ENCODE measurements at regions not wholly inside any gene's neighbourhood (a gene's known extent, or its start where the extent isn't known, plus 50 kb on each side); places are given as distances from the start of the nearest gene placed in this dataset.
"Not testable (repeated sequence)": the region's sequence is repeated elsewhere in the genome, so short reads cannot be mapped to it uniquely, and the experiment has no call there.

DNA sequence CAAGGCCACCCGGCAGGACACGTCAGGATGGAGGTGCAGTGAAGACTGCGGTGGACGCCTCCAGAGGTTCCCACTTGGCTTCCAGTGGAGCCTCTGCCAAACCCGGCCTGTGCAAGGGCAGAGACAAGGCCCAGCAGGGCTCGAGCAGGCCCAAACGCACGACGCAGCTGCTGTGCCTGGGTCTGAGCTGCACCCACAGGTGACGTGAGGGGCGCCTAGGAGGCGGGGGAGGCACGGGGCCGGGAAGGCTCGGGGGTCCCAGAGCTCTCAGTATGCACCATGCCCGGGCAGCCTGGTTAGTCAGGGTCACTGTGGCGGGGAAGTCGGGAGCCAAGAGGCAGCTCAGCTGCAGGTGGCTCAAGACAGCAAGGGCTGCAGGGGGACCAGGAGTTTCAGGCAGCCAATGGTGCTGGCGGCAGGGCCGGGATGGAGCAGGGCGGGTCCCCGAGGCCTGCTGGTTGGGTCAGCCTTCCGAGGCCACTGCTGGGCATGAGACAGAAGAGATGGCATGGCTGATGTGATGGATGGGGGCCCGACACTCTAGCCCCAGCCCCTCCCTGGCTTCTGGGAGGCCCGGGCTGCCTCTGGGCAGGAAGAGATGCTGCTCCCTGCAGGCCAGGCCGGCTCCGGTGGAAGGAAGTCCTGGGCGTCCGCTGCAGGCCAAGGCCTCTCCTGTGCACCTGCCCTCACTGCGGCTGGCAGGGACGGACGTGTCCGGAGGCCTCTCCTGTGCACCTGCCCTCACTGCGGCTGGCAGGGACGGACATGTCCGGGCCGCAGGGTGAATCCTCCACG lies 72.2 kb upstream of the CFAP46 start:
- Mint-ChIP-seq H3K4me1 (ENCODE audit: unreplicated experiment) (peaks cover 10% of the 10 kb centered on the region), H3K4me3 (ENCODE audit: unreplicated experiment) (no peak overlapping the region), H3K36me3 (ENCODE audit: low read depth, unreplicated experiment) (no peaks in the 10 kb centered on the region), H3K27ac (ENCODE audit: unreplicated experiment) (no peak overlapping the region), H3K27me3 (ENCODE audit: unreplicated experiment) (peaks cover 6% of the 10 kb centered on the region), H3K9me3 (ENCODE audit: unreplicated experiment) (no peaks in the 10 kb centered on the region)
- TF ChIP-seq CTCF (IDR thresholded peaks at IDR 0.05; ENCODE audit: unreplicated experiment): no peak
- no peak for DNase-seq (ENCODE audit: low spot score)

GRCh38 chr10:133013463-133013862 lies 71.1 kb upstream of the CFAP46 start:
- H3K4me3 Mint-ChIP-seq (ENCODE audit: unreplicated experiment): no peak overlapping the region
- no peak for DNase-seq (ENCODE audit: low spot score)
- peaks cover 3% of the 10 kb centered on the region for H3K27me3 Mint-ChIP-seq (ENCODE audit: unreplicated experiment)
- H3K27ac Mint-ChIP-seq (ENCODE audit: unreplicated experiment): no peak overlapping the region
- H3K36me3 Mint-ChIP-seq (ENCODE audit: low read depth, unreplicated experiment): no peaks in the 10 kb centered on the region
- peaks cover 10% of the 10 kb centered on the region for H3K4me1 Mint-ChIP-seq (ENCODE audit: unreplicated experiment)
- no peak for TF ChIP-seq CTCF (IDR thresholded peaks at IDR 0.05; ENCODE audit: unreplicated experiment)
- H3K9me3 Mint-ChIP-seq (ENCODE audit: unreplicated experiment): no peaks in the 10 kb centered on the region

DNA sequence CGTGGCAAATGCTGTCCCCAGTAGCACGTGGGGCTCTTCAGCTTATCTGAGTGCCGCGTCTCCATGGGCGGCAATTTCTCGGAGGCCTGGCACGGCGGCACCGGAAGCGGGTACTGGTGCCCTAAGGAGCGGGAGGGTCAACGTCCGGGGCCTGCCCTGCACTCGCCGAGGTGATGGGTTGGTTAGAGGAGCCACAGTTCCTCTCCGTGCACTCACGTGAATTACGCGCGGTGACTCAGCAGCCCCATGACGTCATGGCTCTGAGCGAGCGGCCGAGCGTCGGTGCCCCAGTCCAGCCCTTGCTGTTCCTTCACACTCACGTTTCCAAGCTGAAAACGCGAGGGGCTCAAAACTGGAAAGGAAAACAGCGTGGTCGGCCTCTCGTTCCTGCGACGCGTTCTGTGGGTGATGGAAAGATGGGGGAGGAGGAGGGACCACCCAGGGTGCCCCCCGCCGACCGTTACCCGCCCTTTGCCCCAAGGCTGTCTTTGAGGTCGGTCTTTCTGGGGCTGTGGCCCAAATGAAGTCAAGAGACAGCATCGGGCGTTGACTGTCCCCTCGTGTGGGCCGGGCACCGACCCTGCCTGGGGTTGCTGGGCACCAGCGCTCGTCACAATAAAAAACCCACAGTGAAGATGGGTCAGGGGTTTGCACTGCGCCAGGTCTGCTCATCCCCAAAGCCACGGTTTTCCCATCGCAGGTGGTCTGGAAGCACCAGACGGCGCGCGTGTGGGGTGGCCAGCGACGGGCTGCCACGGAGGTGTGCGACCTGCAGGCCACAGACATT lies 70.4 kb upstream of the CFAP46 start:
- peaks cover 10% of the 10 kb centered on the region for H3K4me1 Mint-ChIP-seq (ENCODE audit: unreplicated experiment)
- H3K27ac Mint-ChIP-seq (ENCODE audit: unreplicated experiment): no peak overlapping the region
- no peaks in the 10 kb centered on the region for H3K9me3 Mint-ChIP-seq (ENCODE audit: unreplicated experiment)

DNA sequence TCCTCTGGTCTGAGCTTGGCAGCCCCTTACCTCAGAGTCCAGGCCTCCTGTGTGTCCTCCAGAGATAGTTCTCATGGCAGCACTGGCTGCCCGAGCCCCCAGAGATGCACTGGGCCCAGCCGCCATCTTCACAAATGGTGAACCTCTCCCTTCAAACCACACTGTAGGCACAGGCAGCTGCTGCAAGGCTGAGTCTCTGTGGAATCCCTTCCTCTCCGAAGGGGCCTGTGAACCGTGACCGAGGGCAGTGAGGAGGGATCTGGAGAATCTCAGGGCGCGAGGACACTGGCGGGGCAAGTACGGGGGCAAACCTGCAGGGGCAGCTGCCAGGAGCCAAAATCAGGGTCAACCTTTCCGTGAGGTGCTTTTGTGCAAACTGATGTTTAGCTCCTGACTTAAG lies 69.5 kb upstream of the CFAP46 start:
- H3K27ac Mint-ChIP-seq (ENCODE audit: unreplicated experiment): no peak overlapping the region
- H3K9me3 Mint-ChIP-seq (ENCODE audit: unreplicated experiment): no peaks in the 10 kb centered on the region
- TF ChIP-seq CTCF (IDR thresholded peaks at IDR 0.05; ENCODE audit: unreplicated experiment): no peak
- no peak overlapping the region for H3K4me3 Mint-ChIP-seq (ENCODE audit: unreplicated experiment)
- peaks cover 10% of the 10 kb centered on the region for H3K4me1 Mint-ChIP-seq (ENCODE audit: unreplicated experiment)
- peaks cover 3% of the 10 kb centered on the region for H3K27me3 Mint-ChIP-seq (ENCODE audit: unreplicated experiment)
- no peaks in the 10 kb centered on the region for H3K36me3 Mint-ChIP-seq (ENCODE audit: low read depth, unreplicated experiment)
- DNase-seq (ENCODE audit: low spot score): no peak

More for the DNA sequence above, 70.4 kb upstream of the CFAP46 start:
- TF ChIP-seq CTCF (IDR thresholded peaks at IDR 0.05; ENCODE audit: unreplicated experiment): no peak
- no peak for DNase-seq (ENCODE audit: low spot score)
- Mint-ChIP-seq H3K4me3 (ENCODE audit: unreplicated experiment) (no peak overlapping the region), H3K36me3 (ENCODE audit: low read depth, unreplicated experiment) (no peaks in the 10 kb centered on the region), H3K27me3 (ENCODE audit: unreplicated experiment) (peaks cover 3% of the 10 kb centered on the region)

GRCh38 chr10:133011393-133011792 lies 69.0 kb upstream of the CFAP46 start:
- not testable (repeated sequence) for H3K27me3 Mint-ChIP-seq (ENCODE audit: unreplicated experiment); H3K36me3 Mint-ChIP-seq (ENCODE audit: low read depth, unreplicated experiment); H3K9me3 Mint-ChIP-seq (ENCODE audit: unreplicated experiment); H3K4me3 Mint-ChIP-seq (ENCODE audit: unreplicated experiment); H3K4me1 Mint-ChIP-seq (ENCODE audit: unreplicated experiment); H3K27ac Mint-ChIP-seq (ENCODE audit: unreplicated experiment); DNase-seq (ENCODE audit: low spot score)

DNA sequence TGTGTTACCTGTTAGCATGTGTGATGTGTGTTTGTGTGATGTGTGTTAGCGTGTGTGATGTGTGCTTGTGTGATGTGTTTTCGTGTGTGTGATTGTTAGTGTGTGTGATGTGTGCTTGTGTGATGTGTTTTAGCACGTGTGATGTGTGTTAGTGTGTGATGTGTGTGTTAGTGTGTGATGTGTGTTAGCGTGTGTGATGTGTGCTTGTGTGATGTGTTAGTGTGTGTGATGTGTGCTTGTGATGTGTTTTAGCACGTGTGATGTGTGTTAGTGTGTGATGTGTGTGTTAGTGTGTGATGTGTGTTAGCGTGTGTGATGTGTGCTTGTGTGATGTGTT lies 68.4 kb upstream of the CFAP46 start:
- not testable (repeated sequence) for H3K27me3 Mint-ChIP-seq (ENCODE audit: unreplicated experiment)

More for the DNA sequence above, 68.4 kb upstream of the CFAP46 start:
- not testable (repeated sequence) for H3K9me3 Mint-ChIP-seq (ENCODE audit: unreplicated experiment); DNase-seq (ENCODE audit: low spot score); H3K27ac Mint-ChIP-seq (ENCODE audit: unreplicated experiment); H3K4me3 Mint-ChIP-seq (ENCODE audit: unreplicated experiment); H3K36me3 Mint-ChIP-seq (ENCODE audit: low read depth, unreplicated experiment); H3K4me1 Mint-ChIP-seq (ENCODE audit: unreplicated experiment)

Measured in endothelial cell (in vitro differentiated cells).